ENCODE measurements at regions not wholly inside any gene's neighbourhood (a gene's known extent, or its start where the extent isn't known, plus 50 kb on each side); places are given as distances from the start of the nearest gene placed in this dataset.
"Not testable (repeated sequence)": the region's sequence is repeated elsewhere in the genome, so short reads cannot be mapped to it uniquely, and the experiment has no call there.

DNA sequence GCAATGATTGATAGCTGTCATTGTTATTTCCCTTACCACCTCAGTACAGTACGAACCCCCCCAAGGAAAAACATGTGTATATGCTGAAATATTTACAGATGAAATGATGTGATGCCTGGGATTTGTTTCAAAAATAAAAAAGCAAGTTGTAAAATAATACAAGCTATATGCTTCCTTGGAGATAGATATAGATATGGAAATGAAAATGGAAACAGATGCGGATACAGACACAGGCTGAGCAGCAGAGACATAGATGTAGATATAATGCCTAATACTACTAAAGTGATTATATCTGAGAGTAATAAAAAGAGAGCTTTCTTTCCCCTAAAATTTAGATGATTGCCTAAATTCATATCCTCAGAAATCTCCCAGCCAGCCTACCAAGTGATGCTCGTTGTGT lies 127.5 kb upstream of the TNPO1 start:
- Histone ChIP-seq H3K27ac (ENCODE audit: low read depth, low read length) (no peak overlapping the region), H3K27me3 (ENCODE audit: control insufficient read depth, insufficient read depth, low read length) (peaks cover 8% of the 10 kb centered on the region), H3K4me3 (ENCODE audit: low read depth, low read length) (no peak overlapping the region), H3K9me3 (ENCODE audit: control insufficient read depth, insufficient read depth, low read length) (no peaks in the 10 kb centered on the region)
- ChIA-PET CTCF (no interaction called here), POLR2A (no interaction called here)
- TF ChIP-seq, protein P1, sequence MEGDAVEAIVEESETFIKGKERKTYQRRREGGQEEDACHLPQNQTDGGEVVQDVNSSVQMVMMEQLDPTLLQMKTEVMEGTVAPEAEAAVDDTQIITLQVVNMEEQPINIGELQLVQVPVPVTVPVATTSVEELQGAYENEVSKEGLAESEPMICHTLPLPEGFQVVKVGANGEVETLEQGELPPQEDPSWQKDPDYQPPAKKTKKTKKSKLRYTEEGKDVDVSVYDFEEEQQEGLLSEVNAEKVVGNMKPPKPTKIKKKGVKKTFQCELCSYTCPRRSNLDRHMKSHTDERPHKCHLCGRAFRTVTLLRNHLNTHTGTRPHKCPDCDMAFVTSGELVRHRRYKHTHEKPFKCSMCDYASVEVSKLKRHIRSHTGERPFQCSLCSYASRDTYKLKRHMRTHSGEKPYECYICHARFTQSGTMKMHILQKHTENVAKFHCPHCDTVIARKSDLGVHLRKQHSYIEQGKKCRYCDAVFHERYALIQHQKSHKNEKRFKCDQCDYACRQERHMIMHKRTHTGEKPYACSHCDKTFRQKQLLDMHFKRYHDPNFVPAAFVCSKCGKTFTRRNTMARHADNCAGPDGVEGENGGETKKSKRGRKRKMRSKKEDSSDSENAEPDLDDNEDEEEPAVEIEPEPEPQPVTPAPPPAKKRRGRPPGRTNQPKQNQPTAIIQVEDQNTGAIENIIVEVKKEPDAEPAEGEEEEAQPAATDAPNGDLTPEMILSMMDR (IDR thresholded peaks at IDR 0.05; ENCODE audit: low read depth, low read length), result no peak
- DNase-seq (ENCODE audit: low read depth, low spot score), result no peak

DNA sequence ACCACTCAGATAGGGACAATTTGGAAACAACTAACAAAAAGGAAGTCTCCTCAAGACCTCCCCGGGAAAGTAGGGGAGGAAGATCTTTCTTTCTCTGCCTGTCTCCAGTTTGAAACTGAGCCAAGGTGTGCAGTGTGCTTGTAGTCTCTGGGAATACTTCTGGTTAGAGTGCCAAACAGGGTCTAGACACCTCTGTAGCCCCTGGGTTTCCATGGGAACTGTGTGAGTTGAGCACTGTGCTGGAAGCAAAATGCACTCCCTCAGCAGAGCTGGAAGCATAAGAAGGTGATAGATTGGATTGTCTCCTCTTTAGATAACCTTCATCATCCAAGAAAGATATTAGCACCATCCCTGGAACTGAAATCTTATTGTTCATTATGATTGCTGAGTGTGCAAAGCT lies 129.2 kb upstream of the TNPO1 start:
- no peak overlapping the region for H3K27ac ChIP-seq (ENCODE audit: low read depth, low read length)
- POLR2A ChIA-PET, result no interaction called here
- no peaks in the 10 kb centered on the region for H3K9me3 ChIP-seq (ENCODE audit: control insufficient read depth, insufficient read depth, low read length)
- TF ChIP-seq, protein P1 (IDR thresholded peaks at IDR 0.05; ENCODE audit: low read depth, low read length), result no peak
- H3K4me3 ChIP-seq (ENCODE audit: low read depth, low read length), result no peak overlapping the region
- CTCF ChIA-PET, result no interaction called here
- DNase-seq (ENCODE audit: low read depth, low spot score), result no peak
- H3K27me3 ChIP-seq (ENCODE audit: control insufficient read depth, insufficient read depth, low read length), result peaks cover 8% of the 10 kb centered on the region

DNA sequence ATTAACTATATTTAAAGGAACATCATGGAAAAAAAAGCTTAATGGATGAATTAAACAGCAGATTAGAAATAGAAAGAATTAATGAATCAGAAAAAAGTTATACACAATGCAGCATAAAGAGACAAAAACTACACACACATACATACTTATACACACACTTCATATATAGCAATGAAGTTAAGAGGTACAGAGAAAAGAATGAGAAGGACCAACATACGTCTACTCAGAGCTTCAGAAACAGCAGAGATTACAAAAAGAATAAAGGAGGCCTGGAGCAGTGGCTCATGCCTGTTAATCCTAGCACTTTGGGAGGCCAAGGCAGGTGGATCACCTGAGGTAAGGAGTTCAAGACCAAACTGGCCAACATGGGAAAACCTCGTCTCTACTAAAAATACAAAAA lies 133.9 kb upstream of the TNPO1 start:
- TF ChIP-seq, protein P1 (IDR thresholded peaks at IDR 0.05; ENCODE audit: low read depth, low read length), result no peak
- ChIA-PET CTCF (interaction anchor here (0.6 to 0.7 kb wide), 2 partner anchors 8 to 21 kb away, joined by 3 read pairs; no protein-coding TSS in a partner anchor), POLR2A (no interaction called here)
- no peak overlapping the region for H3K27ac ChIP-seq (ENCODE audit: low read depth, low read length)
- no peaks in the 10 kb centered on the region; the same call in 1 of the 2 replicates for H3K9me3 ChIP-seq (ENCODE audit: control insufficient read depth, insufficient read depth, low read length)
- no peaks in the 10 kb centered on the region for H3K27me3 ChIP-seq (ENCODE audit: control insufficient read depth, insufficient read depth, low read length)
- no peak for DNase-seq (ENCODE audit: low read depth, low spot score)
- H3K4me3 ChIP-seq (ENCODE audit: low read depth, low read length), result no peak overlapping the region

DNA sequence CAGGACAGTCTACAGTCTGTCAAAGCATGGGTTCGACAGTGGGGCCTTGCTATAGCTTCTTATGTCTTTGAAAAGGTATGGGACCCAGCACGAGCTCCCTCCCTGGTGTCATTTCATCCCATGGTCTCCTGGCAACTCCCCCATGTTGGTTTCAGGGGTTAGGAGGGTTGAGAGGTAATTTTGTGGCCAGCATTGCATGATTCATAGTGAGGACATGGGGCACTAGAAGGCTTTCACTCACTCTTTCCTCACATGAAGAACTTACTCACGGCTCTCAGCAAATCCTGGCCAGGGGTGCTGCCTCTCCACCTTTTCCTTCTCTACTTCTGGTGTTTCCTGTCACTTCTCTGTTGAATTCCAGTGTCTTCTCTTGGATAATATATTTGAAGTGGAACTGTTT lies 134.7 kb upstream of the TNPO1 start:
- TF ChIP-seq, protein P1 (IDR thresholded peaks at IDR 0.05; ENCODE audit: low read depth, low read length), result no peak
- CTCF ChIA-PET, result no interaction called here
- no peak for DNase-seq (ENCODE audit: low read depth, low spot score)
- Histone ChIP-seq H3K27ac (ENCODE audit: low read depth, low read length) (no peak overlapping the region), H3K9me3 (ENCODE audit: control insufficient read depth, insufficient read depth, low read length) (no peaks in the 10 kb centered on the region; the same call in 1 of the 2 replicates), H3K27me3 (ENCODE audit: control insufficient read depth, insufficient read depth, low read length) (no peaks in the 10 kb centered on the region), H3K4me3 (ENCODE audit: low read depth, low read length) (no peak overlapping the region)
- POLR2A ChIA-PET, result no interaction called here

DNA sequence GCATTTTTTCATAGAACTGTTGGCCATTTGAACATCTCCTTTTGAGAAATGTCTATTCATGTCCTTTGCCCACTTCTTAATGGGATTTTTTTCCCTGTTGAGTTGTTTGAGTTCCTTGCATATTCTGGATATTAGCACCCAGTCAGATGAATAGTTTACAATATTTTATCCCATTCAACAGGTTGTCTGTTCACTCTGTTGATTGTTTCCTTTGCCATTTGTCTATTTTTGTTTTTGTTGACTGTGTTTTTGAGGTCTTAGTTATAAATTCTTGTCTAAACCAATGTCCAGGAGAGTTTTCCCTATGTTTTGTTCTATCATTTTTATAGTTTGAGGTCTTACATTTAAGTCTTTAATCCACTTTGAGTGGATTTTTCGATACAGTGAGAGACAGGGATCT lies 139.0 kb upstream of the TNPO1 start:
- H3K4me3 ChIP-seq (ENCODE audit: low read depth, low read length), result no peak overlapping the region
- DNase-seq (ENCODE audit: low read depth, low spot score), result no peak
- no peaks in the 10 kb centered on the region for H3K27me3 ChIP-seq (ENCODE audit: control insufficient read depth, insufficient read depth, low read length)
- ChIA-PET POLR2A (no interaction called here), CTCF (no interaction called here)
- no peaks in the 10 kb centered on the region; the same call in 1 of the 2 replicates for H3K9me3 ChIP-seq (ENCODE audit: control insufficient read depth, insufficient read depth, low read length)
- TF ChIP-seq, protein P1 (IDR thresholded peaks at IDR 0.05; ENCODE audit: low read depth, low read length), result no peak
- H3K27ac ChIP-seq (ENCODE audit: low read depth, low read length), result no peak overlapping the region

DNA sequence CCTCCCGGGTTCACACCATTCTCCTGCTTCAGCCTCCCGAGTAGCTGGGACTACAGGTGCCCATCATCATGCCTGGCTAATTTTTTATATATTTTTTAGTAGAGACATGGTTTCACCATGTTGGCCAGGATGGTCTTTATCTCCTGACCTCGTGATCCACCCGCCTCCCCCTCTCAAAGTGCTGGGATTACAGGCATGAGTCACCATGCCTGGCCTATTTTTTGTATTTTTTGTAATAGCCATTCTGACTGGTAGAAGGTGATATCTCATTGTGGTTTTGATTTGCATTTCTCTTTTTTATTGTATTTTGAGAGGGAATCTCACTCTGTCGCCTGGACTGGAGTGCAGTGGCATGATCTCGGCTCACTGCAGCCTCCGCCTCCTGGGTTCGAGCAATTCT lies 139.6 kb upstream of the TNPO1 start:
- DNase-seq (ENCODE audit: low read depth, low spot score); H3K27me3 ChIP-seq (ENCODE audit: control insufficient read depth, insufficient read depth, low read length); CTCF ChIA-PET; POLR2A ChIA-PET; H3K9me3 ChIP-seq (ENCODE audit: control insufficient read depth, insufficient read depth, low read length); H3K27ac ChIP-seq (ENCODE audit: low read depth, low read length); H3K4me3 ChIP-seq (ENCODE audit: low read depth, low read length): not testable (repeated sequence)
